ENCODE measurements at regions not wholly inside any gene's neighbourhood (a gene's known extent, or its start where the extent isn't known, plus 50 kb on each side); places are given as distances from the start of the nearest gene placed in this dataset.

DNA sequence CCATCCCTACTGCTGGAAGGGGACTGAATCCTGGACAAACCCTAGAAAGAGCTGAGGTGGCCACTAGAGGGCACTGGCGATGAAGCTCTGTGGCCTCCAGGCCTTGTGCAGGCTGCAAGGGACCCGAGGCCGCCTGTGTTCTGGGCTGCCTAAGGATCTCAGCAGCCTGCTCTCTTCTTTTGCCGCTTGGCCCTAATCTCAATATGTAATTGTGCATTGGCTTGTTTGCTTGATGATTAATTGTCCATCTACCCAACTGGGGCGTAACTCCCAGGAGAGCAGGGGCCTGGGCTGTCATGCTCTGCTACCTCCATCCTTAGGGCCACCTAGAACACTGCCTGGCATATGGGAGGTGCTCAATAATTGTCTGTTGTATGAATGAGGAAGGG lies 73.8 kb downstream of the SYNE3 start:
- DNase-seq (ENCODE audit: low read depth in 2 of 3, low spot score in 1 of 3), result peak; percentile 54 to 75 (median 69)

DNA sequence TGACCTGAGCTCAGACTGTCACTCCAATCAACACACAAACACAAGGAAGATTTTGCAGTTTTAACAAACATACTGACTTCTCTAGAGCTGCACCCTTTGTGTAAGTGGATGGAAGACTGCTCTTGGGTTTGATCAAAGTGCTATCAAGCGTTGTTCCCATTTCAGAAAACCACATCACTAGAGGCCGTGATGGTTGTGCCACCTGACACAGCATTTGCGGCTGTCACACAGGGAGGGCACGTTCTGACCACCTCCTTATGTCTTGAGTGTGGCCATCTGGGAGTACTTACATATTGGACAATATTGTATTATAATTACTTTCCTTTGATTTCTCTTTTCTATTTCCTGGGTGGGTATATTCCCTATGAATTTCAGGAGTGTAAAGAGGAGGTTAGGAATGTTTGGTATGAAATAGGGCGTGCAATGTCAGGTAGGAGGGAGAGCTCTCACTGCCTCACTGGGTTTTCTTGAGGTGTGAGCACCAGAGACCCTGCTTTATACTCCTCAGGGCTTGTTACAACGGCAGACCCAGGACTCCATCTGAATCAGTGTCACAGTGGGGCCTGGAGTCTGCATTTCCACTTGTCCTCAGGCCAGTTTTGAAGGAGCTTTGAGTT lies 74.3 kb downstream of the SYNE3 start:
- DNase-seq (ENCODE audit: low read depth in 2 of 3, low spot score in 1 of 3), result no peak

DNA sequence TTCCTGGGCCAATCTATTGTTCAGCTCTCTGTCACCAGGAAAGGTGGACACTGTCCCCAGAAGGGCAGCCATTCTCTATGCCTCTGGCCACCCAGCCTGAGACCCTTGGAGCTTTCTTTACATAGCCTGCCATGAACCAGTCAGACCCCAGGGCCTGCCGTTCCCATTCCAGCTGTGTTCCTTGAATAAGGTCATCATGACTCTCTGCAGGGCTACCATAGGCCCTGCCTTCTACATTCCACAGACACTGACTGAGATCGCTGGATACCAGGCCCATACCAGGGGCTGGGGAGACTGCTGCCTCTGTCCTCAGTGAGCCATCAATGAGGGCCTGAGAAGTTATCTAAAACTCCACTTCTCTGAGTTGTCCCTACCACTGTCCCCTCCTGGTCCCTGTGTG lies 75.5 kb downstream of the SYNE3 start:
- DNase-seq (ENCODE audit: low read depth in 2 of 3, low spot score in 1 of 3), result no peak

DNA sequence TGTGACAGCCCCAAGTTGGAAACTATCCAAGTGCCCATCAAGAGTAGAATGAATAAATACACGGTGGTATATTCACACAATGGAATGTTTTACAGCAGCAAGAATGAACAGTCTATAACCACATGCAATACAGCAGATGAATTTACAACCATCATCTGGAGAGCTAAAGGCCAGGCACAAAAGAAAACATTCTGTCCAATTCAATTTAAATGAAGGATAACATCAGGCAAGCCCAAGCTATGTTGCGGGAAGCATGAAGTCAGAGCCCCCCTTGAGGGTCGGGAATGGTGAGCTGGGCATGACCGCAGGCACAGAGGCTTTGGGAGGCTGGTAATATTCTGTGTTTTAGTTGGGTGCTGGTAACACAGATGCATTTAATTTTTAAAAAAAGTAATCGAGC lies 76.0 kb downstream of the SYNE3 start:
- no peak for DNase-seq (ENCODE audit: low read depth in 2 of 3, low spot score in 1 of 3)

DNA sequence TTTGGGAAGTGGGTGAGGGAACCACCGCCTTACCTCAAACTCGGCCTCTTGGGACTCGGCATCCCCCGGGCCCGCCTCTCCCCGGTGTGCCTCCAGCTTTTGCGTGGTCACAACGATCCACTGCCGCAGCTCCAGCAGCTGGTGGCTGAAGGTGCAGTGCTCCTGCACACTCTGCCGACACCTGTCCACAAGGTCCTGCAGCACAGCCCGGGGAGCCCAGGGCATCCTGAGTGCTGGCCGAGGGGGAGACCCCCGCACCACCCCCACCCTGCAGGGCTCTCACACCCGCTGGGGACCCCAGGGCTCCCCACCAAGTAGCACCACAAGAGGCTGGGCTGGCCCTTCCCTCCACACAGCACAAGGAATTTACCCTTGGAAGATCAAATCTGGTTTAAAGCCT lies 76.6 kb downstream of the SYNE3 start:
- no peak for DNase-seq (ENCODE audit: low read depth in 2 of 3, low spot score in 1 of 3)

DNA sequence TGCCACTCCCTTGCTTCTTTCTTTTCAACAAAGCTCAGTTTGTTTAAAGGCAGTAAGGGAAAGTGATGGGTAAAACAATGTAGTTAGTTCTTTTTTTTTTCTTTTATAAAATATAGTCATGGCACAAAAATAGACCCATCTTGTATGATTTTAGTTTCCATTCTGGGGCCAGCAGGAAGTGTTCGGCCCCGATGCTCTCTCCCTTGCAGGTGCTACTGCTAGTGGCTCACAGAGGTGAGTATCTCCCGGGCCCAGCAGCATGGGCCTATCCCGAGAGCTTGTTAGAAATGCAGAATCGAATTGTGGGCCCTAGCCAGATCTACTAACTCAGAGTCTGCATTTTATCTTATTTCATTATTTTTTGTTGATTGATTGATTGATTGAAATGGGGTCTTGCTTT lies 78.7 kb downstream of the SYNE3 start:
- DNase-seq (ENCODE audit: low read depth in 2 of 3, low spot score in 1 of 3), result no peak

DNA sequence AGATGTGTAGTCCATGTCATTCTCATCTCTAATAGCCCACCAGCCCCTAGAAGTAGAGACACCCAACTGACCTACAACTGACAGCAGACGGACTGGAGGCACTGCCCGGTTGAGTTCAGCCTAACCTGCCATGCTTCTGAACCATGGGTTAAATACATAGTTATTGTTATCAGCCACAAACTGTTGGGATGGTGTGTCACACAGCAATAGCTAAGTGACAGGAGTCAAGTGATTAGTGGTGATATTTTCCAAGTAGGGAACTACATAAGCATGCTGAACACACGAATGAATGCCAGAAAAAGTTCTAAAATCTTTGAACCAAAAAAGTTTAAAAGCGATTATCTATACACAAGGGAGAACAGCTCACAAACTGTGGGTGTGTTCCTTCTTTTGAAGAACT lies 80.1 kb downstream of the SYNE3 start:
- DNase-seq (ENCODE audit: low read depth in 2 of 3, low spot score in 1 of 3), result no peak

DNA sequence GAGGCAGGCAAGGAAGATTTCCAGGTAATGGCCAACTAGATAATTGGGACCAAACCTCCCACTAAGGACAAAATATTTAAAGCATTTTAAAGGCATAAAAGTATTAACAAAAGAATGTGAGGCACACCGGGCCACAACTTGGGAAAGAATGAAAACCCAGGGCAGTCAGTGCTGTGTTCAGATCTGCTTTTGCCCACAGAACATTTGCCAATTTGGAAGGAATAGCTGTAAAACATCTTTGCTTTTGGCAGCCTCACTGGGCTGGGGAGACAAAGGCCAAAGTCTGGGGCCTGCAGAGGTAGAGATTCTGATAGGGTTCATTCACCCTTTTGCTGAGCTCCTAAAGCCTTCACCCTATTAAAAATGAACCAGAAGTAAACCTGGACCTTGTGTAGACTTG lies 82.3 kb downstream of the SYNE3 start:
- no peak for DNase-seq (ENCODE audit: low read depth in 2 of 3, low spot score in 1 of 3)

DNA sequence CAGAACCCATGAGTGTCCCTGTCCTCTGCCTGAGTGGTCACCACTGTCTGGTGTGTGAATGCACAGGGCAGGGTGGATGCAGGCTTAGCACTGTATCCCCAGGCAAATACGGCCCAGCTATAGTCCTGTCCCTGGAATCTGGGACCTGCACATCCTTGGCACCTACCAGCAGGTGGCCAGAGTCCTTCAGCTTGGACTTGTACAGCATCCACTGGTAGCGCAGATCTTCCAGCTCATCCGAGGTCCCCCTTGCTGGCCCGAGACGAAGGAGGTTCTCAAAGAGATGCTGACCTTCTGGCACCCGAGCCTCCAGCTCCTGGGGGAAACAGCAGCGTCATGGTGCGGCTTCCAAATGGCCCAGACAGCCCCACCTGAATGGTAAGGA lies 83.4 kb downstream of the SYNE3 start:
- DNase-seq (ENCODE audit: low read depth in 2 of 3, low spot score in 1 of 3), result no peak

DNA sequence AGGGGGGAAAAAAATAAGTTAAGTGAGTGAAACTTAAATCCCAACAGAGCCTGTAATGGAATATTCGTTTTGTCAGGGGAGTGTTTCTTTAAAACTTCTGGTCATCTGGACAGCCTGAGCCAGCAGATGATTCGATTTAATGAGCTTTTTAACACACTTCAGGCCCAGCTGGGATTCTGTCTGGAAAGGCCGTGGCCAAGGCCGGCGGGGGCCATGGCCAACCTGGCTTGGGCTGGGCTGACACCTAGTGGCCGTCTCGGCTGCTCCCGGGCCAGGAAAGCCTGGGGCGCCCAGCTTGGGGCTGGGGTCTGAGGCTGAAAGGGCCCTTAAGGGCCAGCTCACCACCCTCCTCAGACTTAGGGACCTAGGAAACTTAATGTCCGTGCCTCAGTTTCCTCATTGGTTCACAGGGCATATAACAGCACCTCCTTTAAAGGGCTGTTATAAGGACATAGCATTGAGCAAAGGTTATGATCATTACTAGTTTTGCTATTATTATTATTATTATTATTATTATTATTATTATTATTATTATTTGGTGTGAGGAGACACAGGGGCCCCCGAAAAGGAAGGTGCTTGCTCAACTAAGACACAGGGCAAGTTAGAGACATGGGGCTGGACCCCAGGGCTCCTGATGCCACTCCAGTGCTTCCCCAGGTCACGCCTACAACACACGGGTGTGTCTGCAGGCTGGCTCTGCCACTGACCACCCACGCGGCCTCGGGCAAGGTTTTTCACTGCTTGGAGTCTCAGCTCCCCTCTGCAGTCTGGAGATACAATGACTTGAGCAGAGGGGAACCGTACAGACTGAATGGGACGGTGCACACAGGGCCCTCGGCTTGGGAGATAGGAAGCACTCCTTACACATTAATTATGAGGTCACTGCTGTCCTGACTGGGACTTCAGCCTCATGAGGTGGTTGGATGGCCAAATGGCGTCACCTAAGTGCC lies 84.0 kb downstream of the SYNE3 start:
- DNase-seq (ENCODE audit: low read depth in 2 of 3, low spot score in 1 of 3), result no peak

DNA sequence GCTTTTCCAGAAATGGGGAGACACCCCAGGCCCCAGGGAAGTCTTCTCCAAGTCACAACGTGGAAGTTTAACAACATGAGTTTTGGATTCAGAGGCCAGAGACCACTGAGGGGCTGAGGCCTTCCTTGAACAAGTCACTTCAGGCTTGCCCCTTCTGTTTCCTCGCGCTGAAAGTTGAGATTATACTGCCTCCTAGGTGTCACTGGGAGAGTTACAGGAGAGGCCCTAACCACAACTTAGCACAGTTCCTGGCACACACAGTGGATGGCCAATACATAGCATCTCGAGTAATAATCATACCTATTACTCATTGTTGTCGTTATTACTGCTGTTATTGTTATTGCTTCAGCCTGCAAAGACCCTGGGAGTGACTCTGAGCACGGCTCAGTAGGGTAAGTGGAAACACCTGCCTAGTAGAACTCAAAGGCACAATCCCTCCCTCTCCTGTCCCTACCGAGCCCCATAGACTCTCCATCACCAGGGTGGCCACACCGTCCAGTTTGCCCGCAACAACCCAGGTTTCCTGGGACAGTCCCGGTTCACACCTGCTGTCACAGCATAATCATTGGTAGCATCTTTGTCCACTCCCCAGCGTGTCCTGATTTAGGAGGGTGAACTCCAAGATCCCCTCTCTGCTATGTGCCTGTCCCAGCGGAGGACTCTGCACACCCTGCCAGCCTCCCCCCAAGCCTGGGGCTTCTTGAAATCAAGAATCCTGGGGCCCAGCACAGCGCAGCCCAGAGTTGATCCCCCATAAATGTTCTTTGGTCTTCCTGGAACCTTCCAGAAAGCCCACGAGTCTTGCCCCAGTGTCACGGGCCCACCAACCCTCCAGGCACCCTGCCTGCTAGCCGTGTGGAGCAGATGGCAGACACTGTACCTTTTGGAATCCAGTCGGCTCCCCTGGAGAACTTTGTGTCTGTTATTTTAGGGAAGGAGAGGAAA lies 85.0 kb downstream of the SYNE3 start:
- DNase-seq (ENCODE audit: low read depth in 2 of 3, low spot score in 1 of 3), result peak in 1 of 3 donors; percentile 8

DNA sequence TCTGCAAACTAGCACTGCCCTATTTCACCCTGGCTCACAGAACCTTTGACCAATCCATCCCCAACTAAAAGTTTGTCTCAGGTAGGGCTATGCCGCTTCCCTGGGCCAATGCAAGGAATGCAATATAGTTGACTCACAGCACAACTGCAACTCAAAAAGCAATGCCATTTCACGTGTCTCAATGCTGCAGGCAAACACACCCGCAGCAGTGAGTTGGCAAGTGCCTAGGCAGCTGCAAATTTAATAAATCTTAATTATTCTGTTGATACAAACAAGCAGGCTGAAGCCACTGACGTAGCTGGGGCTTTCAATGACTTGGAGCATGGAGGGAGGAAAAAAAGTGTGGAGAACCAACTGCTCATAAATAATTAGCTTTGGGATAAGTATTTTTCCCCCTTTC lies 87.9 kb downstream of the SYNE3 start:
- no peak for DNase-seq (ENCODE audit: low read depth in 2 of 3, low spot score in 1 of 3)

DNA sequence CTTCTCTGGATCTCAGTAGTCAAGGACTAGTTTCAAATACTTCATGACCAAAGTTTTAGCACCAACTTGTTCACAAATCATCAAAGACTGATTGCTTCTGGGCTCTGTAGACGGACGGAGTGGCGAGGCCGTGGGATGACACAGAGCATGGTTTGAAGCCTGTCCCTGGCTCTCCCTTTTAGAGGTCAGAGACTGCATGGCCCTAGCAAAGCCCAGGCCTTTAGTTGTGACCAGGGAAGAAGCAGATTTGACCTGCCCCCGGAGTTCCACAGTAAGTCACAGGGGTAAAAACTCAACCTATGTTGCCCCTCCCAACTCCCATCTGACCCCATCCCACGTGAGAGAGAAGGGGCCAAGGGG lies 90.4 kb downstream of the SYNE3 start:
- DNase-seq (ENCODE audit: low read depth in 2 of 3, low spot score in 1 of 3), result no peak

DNA sequence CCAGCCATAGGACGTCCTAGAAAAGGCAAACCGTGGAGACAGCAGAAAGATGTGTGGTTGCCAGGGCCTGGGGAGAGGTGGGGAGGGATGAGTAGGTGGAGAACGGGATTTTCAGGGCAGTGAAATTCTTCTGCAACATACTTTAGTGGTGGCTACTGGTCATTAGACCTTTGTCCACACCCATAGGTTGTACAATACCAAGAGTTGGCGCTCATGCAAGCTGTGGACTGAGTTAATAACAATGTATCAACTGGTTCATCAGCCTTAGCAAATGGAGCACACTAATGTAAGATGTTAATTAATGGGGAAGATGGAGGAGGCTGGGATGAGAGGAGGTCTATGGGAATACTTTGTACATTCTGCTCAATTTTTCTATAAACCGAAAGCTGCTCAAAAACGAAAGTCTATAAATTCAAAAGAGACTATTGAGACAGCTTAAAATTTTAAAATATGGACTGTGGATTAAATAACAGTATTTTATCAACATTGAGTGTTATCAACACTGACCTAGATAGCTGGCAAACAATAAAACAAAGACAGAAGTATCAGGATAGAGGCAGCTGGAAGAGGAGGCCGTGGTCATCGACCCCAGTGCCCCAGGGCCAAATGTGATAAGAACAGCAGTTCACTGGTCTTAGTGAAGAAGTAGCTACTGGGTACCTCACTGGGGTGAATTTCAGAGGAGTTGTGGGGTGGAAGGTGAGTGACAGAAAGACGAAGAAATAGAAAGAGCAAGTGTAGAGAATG lies 90.9 kb downstream of the SYNE3 start:
- DNase-seq (ENCODE audit: low read depth in 2 of 3, low spot score in 1 of 3), result no peak

DNA sequence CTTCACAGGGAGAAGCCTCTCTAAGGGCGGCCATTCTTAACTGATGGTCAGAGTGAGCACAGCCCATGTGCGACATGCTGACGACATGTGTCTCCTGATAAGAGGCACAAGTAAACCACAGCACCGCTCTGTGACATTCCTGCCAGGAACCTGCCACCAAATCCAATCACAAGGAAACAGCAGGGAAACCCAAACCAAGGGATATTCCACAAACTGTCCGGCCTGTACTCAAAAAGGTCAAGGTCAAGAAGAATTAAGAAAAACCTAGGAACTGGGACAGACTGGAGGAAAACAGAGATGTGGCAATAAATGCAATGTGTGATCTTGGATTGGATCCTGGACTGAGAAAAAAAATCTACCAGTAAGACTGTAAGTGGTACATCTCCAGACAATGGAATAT lies 91.9 kb downstream of the SYNE3 start:
- no peak for DNase-seq (ENCODE audit: low read depth in 2 of 3, low spot score in 1 of 3)

DNA sequence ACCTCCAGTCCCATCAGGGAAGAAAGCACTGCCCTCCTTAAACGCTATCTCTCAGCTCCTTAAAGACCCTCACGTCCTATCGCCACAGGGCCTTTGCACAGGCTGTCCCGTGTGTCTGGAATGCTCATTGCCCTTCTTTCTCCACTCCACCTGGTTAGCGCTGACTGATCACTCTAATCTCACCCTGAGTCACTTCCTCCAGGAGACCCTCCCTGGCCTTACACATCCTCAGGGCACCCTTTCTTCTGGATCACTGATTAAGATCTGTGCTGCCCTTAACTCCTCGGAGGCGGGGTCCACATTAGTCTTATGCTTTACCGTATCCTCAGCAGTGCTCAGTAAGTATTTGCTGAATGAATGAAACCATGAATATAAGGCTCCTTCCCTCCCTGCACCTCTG lies 94.7 kb downstream of the SYNE3 start:
- no peak for DNase-seq (ENCODE audit: low read depth in 2 of 3, low spot score in 1 of 3)

DNA sequence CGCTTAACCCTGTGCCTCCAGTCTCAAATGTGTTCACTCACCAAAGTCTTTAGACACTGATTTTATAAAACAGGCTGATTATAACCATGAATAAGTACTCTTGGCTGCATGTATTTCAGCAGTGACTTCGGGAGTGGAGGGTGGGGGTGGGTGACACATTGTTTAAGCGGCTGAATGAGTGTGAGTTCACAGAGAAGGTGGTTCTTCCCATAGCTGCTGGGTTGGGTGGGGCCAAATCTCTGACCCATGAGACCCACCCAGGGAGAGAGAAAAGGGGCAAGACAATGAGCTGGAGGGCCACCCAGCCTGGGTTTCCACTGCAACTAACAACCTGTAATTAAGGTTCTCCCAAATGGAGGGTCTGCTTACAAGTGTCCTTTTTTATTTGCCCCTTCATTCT lies 96.4 kb downstream of the SYNE3 start:
- DNase-seq (ENCODE audit: low read depth in 2 of 3, low spot score in 1 of 3), result no peak

DNA sequence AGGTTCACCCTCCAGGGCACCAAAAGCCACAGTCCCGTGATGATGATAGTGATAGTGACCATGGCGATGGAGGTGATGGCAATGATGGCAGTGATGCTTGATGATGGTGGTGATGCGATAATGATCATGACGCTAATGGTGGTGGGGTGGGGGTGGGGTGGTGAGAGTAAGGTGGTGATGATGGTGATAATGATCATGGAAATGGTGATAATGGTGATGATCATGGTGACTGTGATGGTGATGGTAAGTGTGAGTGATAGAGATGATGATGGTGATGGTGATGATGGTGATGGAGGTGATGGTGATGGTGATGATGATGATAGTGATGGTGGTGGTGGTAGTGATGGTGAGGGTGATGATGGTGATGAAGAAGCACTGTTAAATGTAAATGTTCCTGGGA lies 96.9 kb downstream of the SYNE3 start:
- no peak for DNase-seq (ENCODE audit: low read depth in 2 of 3, low spot score in 1 of 3)

DNA sequence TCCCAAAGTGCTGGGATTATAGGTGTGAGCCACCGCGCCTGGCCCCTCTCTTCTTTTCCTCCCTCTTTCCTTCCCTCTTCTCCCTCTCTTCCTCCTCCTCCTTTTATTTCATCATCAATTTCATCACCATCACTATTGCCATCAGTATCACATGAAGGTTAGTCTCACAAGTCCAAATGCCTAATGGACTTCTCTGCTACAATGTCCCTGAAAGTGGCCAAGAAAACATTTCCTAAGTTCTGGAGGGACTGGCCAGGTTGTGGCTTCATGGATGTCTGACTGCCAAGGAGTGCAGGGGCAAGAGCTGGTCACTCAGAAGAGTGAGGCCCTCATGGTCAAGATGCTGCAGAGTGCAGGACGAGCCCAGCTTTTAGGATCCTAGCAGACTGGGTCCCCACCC lies 97.6 kb downstream of the SYNE3 start:
- no peak for DNase-seq (ENCODE audit: low read depth in 2 of 3, low spot score in 1 of 3)

DNA sequence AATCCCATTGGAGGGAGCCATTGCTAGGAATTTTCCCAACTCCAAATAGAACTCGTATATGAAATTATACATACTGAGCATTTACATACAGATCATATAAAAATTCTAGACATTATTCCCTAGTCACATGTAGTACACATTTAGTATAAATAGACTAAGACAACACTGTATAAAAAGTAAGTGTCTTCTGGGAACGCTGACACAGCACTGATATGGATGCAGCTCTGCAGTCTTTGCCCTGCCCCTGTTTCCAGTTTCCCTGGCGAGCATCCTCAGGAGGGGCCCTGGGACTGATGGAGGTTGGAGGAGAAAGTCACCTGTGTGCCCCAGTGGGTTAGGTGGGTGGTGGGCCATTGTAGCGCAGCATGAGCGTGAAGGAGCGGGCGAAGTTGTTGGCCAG lies 97.8 kb upstream of the CLMN start:
- DNase-seq (ENCODE audit: low read depth in 2 of 3, low spot score in 1 of 3), result no peak

DNA sequence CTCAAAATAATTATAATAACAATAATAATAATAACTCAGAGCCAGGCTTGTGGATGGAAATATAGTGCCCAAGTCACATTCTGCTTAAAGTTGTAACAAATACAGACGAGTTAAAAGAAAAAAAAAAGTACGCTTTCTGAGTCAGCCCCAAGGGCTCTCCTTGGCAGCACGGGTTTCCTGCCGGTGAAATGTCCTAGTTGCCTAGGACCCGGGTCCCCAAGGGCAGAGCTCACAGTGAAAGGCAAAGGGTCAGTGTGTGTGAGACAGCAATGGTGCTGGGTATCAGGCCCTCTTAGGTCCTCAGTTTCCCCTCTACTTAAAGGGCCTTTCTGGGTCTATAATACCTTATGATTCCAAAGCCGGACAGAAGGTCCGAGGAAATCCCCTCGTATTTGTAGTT lies 96.3 kb upstream of the CLMN start:
- no peak for DNase-seq (ENCODE audit: low read depth in 2 of 3, low spot score in 1 of 3)
